ENCODE measurements at regions not wholly inside any gene's neighbourhood (a gene's known extent, or its start where the extent isn't known, plus 50 kb on each side); places are given as distances from the start of the nearest gene placed in this dataset.

GRCh38 chr6:119447921-119448320 lies 98.4 kb upstream of the MAN1A1 start:
- H3K4me1 Mint-ChIP-seq: peaks cover 66% of the 10 kb centered on the region
- H3K36me3 ChIP-seq (replicated peaks in 1 of 2; ENCODE audit: control insufficient read depth in 1 of 2, insufficient read depth in 2 of 2, low read length in 2 of 2): no peaks in the 10 kb centered on the region
- peaks cover 65 to 70% of the 10 kb centered on the region in 2 donors for H3K4me1 ChIP-seq (ENCODE audit: control insufficient read depth in 1 of 2, insufficient read depth in 2 of 2, low read length in 2 of 2)
- intact Hi-C loops (cut with micrococcal nuclease): no loop called here
- H4K20me1 ChIP-seq (ENCODE audit: insufficient read depth, low read length): no peaks in the 10 kb centered on the region
- no peak overlapping the region for H3K27ac Mint-ChIP-seq
- no peaks in the 10 kb centered on the region for H3K9me3 ChIP-seq (replicated peaks in 1 of 2; ENCODE audit: control insufficient read depth in 1 of 2, insufficient read depth in 1 of 2, low read length in 2 of 2)
- no peak overlapping the region for H3K4me3 Mint-ChIP-seq
- H3K79me2 ChIP-seq (ENCODE audit: insufficient read depth, low read length): no peaks in the 10 kb centered on the region
- peaks cover 0 to 5% (median 1%) of the 10 kb centered on the region in 3 donors for H3K27me3 Mint-ChIP-seq (ENCODE audit: low read depth in 3 of 3)
- H3K27ac ChIP-seq (ENCODE audit: low read depth in 1 of 2, low read length in 2 of 2): no peak overlapping the region
- no peak overlapping the region for H3K9ac ChIP-seq (ENCODE audit: insufficient read depth, low read length, poor library complexity, severe bottlenecking)
- no peak overlapping the region for H3K4me3 ChIP-seq (replicated peaks in 1 of 3; ENCODE audit: low read depth in 2 of 3, low read length in 3 of 3)
- no peak overlapping the region for H2AFZ ChIP-seq (ENCODE audit: insufficient read depth, low read depth, low read length, poor library complexity, severe bottlenecking)
- WGBS (ENCODE audit: insufficient coverage): no CpG with 5 or more reads among the region's 3 CpGs
- H3K9me3 Mint-ChIP-seq: peaks cover 0 to 3% (median 2%) of the 10 kb centered on the region in 7 donors
- no peak for TF ChIP-seq CTCF (IDR thresholded peaks at IDR 0.05)
- H3K27me3 ChIP-seq (ENCODE audit: control insufficient read depth in 2 of 2, insufficient read depth in 2 of 2, low read length in 2 of 2): no peaks in the 10 kb centered on the region
- no peaks in the 10 kb centered on the region for H3K36me3 Mint-ChIP-seq
- no peak for DNase-seq
- no peak overlapping the region for H3K4me2 ChIP-seq (replicated peaks; ENCODE audit: extremely low read depth, low read length, poor library complexity, severe bottlenecking)

GRCh38 chr6:119446609-119447008 lies 97.0 kb upstream of the MAN1A1 start:
- H3K27me3 ChIP-seq (ENCODE audit: control insufficient read depth in 2 of 2, insufficient read depth in 2 of 2, low read length in 2 of 2): no peaks in the 10 kb centered on the region
- DNase-seq: no peak
- intact Hi-C loops (cut with micrococcal nuclease): no loop called here
- peaks cover 71 to 79% of the 10 kb centered on the region in 2 donors for H3K4me1 ChIP-seq (ENCODE audit: control insufficient read depth in 1 of 2, insufficient read depth in 2 of 2, low read length in 2 of 2)
- H3K9me3 ChIP-seq (replicated peaks in 1 of 2; ENCODE audit: control insufficient read depth in 1 of 2, insufficient read depth in 1 of 2, low read length in 2 of 2): no peaks in the 10 kb centered on the region
- no peaks in the 10 kb centered on the region for H3K79me2 ChIP-seq (ENCODE audit: insufficient read depth, low read length)
- no peak overlapping the region for H3K27ac ChIP-seq (ENCODE audit: low read depth in 1 of 2, low read length in 2 of 2)
- no peak overlapping the region for H3K4me3 ChIP-seq (replicated peaks in 1 of 3; ENCODE audit: low read depth in 2 of 3, low read length in 3 of 3)
- H3K36me3 Mint-ChIP-seq: no peaks in the 10 kb centered on the region
- no peak for TF ChIP-seq CTCF (IDR thresholded peaks at IDR 0.05)
- no peaks in the 10 kb centered on the region for H4K20me1 ChIP-seq (ENCODE audit: insufficient read depth, low read length)
- H3K4me1 Mint-ChIP-seq: peaks cover 74% of the 10 kb centered on the region
- peak overlapping the region in 3 of 7 donors; percentile 7 to 81 (median 32) for H3K27ac Mint-ChIP-seq
- WGBS (ENCODE audit: insufficient coverage): 60% methylated on average over 2 of the region's 2 CpGs
- H3K4me3 Mint-ChIP-seq: no peak overlapping the region
- peaks cover 2 to 7% (median 2%) of the 10 kb centered on the region in 3 donors for H3K27me3 Mint-ChIP-seq (ENCODE audit: low read depth in 3 of 3)
- peaks cover 1 to 5% (median 2%) of the 10 kb centered on the region in 7 donors for H3K9me3 Mint-ChIP-seq
- H3K4me2 ChIP-seq (replicated peaks; ENCODE audit: extremely low read depth, low read length, poor library complexity, severe bottlenecking): no peak overlapping the region
- H2AFZ ChIP-seq (ENCODE audit: insufficient read depth, low read depth, low read length, poor library complexity, severe bottlenecking): no peak overlapping the region
- H3K9ac ChIP-seq (ENCODE audit: insufficient read depth, low read length, poor library complexity, severe bottlenecking): no peak overlapping the region
- H3K36me3 ChIP-seq (replicated peaks in 1 of 2; ENCODE audit: control insufficient read depth in 1 of 2, insufficient read depth in 2 of 2, low read length in 2 of 2): no peaks in the 10 kb centered on the region
